Brain microvascular endothelial cell (primary cell): ENCODE measurements at regions not wholly inside any gene's neighbourhood (a gene's known extent, or its start where the extent isn't known, plus 50 kb on each side); places are given as distances from the start of the nearest gene placed in this dataset.

Source experiments
- DNase-seq: peaks from one replicate; pipeline ENCODE4 v3.0.0-alpha.2; 2020
- H3K27ac ChIP-seq: fragments of 250-450 bp; sonication (Bioruptor Pico); 2 replicates; pipeline ENCODE4 v1.5.1; 2020; ENCODE audit warnings: mild to moderate bottlenecking, moderate library complexity
- H3K27me3 ChIP-seq: fragments of 250-450 bp; sonication (Bioruptor Pico); replicated peaks from 2 replicates; pipeline ENCODE4 v1.5.1; 2020; ENCODE audit warnings: mild to moderate bottlenecking
- H3K36me3 ChIP-seq: fragments of 250-450 bp; sonication (Bioruptor Pico); replicated peaks from 2 replicates; pipeline ENCODE4 v1.5.1; 2020; ENCODE audit warnings: mild to moderate bottlenecking
- H3K4me3 ChIP-seq: 2 replicates; pipeline ENCODE4 v1.5.1; 2011; ENCODE audit warnings: low read depth, mild to moderate bottlenecking, control low read depth, low read length, moderate library complexity
- in situ Hi-C: cut with HindIII; loops from 2 replicates; pipeline ENCODE4 v1.10.0; 2017; ENCODE audit warnings: low sequenced_read_pairs, low pct_ligation_motif_present
- TF ChIP-seq, protein P1 (sequence below): IDR thresholded peaks from 2 replicates; pipeline ENCODE4 v1.5.1; 2011; ENCODE audit warnings: low read depth, mild to moderate bottlenecking, moderate library complexity, low read length, control low read depth, inconsistent platforms; ENCODE audit errors: missing control alignments

DNA sequence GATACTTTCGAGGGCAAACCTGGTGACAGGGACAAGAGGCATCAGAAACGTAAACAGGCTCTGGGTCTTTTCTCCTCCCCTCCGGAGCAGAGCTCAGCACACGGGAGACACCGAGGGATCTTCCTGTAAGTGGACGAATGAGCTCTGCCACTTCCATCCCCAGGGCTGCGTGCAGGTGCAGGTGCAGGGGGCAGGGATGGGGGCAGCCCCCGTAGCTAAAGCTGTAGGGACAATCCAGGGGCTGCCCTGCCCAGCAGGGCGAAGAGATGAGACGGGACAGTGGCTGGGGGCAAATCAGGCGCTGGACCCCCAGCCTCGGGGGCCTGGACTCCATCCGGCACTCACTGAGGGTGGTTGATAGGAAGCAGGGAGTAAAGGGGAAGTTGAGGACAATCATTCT lies 505.4 kb downstream of the BRD1 start:
- in situ Hi-C loops: no loop called here

GRCh38 chr22:49321477-49322055 lies 506.1 kb downstream of the BRD1 start:
- H3K4me3 ChIP-seq: no peak overlapping the region
- TF ChIP-seq, protein P1, sequence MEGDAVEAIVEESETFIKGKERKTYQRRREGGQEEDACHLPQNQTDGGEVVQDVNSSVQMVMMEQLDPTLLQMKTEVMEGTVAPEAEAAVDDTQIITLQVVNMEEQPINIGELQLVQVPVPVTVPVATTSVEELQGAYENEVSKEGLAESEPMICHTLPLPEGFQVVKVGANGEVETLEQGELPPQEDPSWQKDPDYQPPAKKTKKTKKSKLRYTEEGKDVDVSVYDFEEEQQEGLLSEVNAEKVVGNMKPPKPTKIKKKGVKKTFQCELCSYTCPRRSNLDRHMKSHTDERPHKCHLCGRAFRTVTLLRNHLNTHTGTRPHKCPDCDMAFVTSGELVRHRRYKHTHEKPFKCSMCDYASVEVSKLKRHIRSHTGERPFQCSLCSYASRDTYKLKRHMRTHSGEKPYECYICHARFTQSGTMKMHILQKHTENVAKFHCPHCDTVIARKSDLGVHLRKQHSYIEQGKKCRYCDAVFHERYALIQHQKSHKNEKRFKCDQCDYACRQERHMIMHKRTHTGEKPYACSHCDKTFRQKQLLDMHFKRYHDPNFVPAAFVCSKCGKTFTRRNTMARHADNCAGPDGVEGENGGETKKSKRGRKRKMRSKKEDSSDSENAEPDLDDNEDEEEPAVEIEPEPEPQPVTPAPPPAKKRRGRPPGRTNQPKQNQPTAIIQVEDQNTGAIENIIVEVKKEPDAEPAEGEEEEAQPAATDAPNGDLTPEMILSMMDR: no peak
- in situ Hi-C loops: no loop called here
- H3K27ac ChIP-seq: no peak overlapping the region
- H3K27me3 ChIP-seq: no peaks in the 10 kb centered on the region
- H3K36me3 ChIP-seq: no peaks in the 10 kb centered on the region
- DNase-seq: no peak

More for the DNA sequence above, 505.4 kb downstream of the BRD1 start:
- no peak for DNase-seq
- TF ChIP-seq, protein P1: no peak
- Histone ChIP-seq H3K27me3 (no peaks in the 10 kb centered on the region), H3K27ac (no peak overlapping the region), H3K4me3 (no peak overlapping the region), H3K36me3 (no peaks in the 10 kb centered on the region)

GRCh38 chr22:49320714-49321476 lies 506.8 kb downstream of the BRD1 start:
- no peak overlapping the region for H3K27ac ChIP-seq
- H3K27me3 ChIP-seq: no peaks in the 10 kb centered on the region
- H3K4me3 ChIP-seq: no peak overlapping the region
- DNase-seq: no peak
- no peaks in the 10 kb centered on the region for H3K36me3 ChIP-seq
- TF ChIP-seq, protein P1: no peak
- in situ Hi-C loops: no loop called here

DNA sequence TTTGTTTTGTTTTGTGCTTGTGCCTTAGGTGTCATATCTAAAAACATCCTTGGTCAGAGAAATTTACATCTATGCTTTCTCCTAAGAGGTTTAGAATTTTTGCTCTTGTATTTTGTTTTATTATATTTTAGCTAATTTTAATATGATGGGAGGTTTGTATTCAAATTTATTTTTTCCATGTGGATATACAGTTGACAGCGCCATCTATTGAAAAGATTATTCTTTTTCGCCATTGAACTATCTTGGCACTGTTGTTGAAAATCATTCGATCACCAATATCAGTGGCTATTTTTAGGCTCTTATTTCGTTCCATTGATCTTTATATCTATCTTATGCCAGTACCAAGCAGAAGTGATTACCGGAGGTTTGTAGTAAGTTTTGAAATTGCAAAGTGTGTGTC lies 510.3 kb downstream of the BRD1 start:
- TF ChIP-seq, protein P1: no peak
- in situ Hi-C loops: no loop called here
- H3K27ac ChIP-seq: no peak overlapping the region
- H3K27me3 ChIP-seq: no peaks in the 10 kb centered on the region
- DNase-seq: no peak
- H3K36me3 ChIP-seq: no peaks in the 10 kb centered on the region
- no peak overlapping the region for H3K4me3 ChIP-seq

DNA sequence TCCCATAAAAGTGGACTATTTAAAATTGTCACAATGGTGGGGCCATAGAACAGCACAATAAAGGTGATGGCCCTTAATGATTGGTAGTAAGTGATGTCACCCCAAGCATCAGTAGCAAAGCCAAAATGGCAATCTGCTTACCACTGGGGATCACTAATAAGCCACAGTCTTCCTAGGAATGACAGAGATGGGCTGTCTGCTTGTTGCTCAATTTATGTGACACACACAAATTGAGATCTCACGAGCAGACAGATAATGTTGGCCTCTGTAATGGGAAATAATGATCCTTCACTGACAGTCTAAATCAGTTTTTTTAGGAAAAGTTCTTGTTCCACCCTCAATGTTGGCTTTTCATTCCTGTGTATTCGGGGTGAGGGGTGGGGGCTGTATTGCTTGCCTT lies 515.1 kb downstream of the BRD1 start:
- TF ChIP-seq, protein P1: no peak
- DNase-seq: no peak
- H3K4me3 ChIP-seq: no peak overlapping the region
- no peaks in the 10 kb centered on the region for H3K36me3 ChIP-seq
- in situ Hi-C loops: no loop called here
- no peak overlapping the region for H3K27ac ChIP-seq
- no peaks in the 10 kb centered on the region for H3K27me3 ChIP-seq
